Thoracic aorta (tissue), 2 donors: ENCODE measurements at regions not wholly inside any gene's neighbourhood (a gene's known extent, or its start where the extent isn't known, plus 50 kb on each side); places are given as distances from the start of the nearest gene placed in this dataset.

Experiments
- ATAC-seq: fragments of 150-250 bp; one replicate; pipeline ENCODE4 v1.8.0; 2017; ENCODE audit warnings: low read depth; ENCODE audit not compliant: insufficient number of reproducible peaks, low FRiP score
- DNase-seq: peaks from one replicate; pipeline ENCODE4 v3.0.0-alpha.2; 2020; ENCODE audit warnings: low spot score
- H3K27ac ChIP-seq, 2 donors: fragments of 200-600 bp; sonication (generic); 1 replicate in 1 of 2; 2 replicates in 1 of 2; pipeline ENCODE4 v1.5.1; 2016; ENCODE audit warnings: mild to moderate bottlenecking in 2 of 2, moderate library complexity in 2 of 2
- H3K27me3 ChIP-seq: fragments of 200-600 bp; sonication (generic); replicated peaks from 2 replicates; pipeline ENCODE4 v1.6.0; 2016; ENCODE audit warnings: mild to moderate bottlenecking; ENCODE audit not compliant: insufficient read depth
- H3K36me3 ChIP-seq: fragments of 200-600 bp; sonication (generic); one replicate; pipeline ENCODE4 v1.5.1; 2016
- H3K4me1 ChIP-seq, 2 donors: fragments of 200-600 bp; sonication (generic); 1 replicate in 1 of 2; 2 replicates in 1 of 2; pipeline versions ENCODE4 v1.5.1 to v1.6.0; 2016; ENCODE audit warnings: low read depth in 2 of 2, mild to moderate bottlenecking in 1 of 2; ENCODE audit not compliant: control insufficient read depth in 1 of 2
- H3K4me3 ChIP-seq: fragments of 200-600 bp; sonication (generic); 2 replicates; pipeline ENCODE4 v1.5.1; 2016; ENCODE audit warnings: mild to moderate bottlenecking
- H3K9me3 ChIP-seq: fragments of 200-600 bp; sonication (generic); 2 replicates; pipeline ENCODE4 v1.5.1; 2016
- TF ChIP-seq, protein P1 (sequence below): fragments of 200-600 bp; sonication (generic); IDR thresholded peaks from one replicate; pipeline ENCODE4 v1.5.1; 2019; ENCODE audit warnings: antibody characterized with exemption

DNA sequence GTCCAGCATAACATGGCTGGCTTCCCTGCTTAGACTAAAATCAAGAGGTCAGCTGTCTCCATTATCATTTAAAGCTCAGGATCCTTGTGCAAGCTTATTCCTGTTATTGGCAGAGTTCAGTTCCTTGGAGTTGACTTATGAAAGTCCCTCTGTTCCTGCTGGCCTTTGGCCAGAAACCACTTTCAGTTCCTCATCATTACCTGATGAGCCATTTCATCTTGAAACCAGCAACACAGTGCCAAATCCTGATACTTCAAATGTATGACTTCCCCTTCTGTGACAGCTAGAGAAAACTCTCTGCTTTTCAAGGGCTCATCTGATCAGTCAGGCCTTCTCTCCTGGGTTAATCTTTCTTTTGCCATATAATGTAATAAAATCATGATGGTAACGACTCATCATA, 110.6 kb upstream of the FSTL5 start:
- no peaks in the 10 kb centered on the region for H3K27me3 ChIP-seq
- DNase-seq: no peak
- H3K4me3 ChIP-seq: no peak overlapping the region
- TF ChIP-seq, protein P1, sequence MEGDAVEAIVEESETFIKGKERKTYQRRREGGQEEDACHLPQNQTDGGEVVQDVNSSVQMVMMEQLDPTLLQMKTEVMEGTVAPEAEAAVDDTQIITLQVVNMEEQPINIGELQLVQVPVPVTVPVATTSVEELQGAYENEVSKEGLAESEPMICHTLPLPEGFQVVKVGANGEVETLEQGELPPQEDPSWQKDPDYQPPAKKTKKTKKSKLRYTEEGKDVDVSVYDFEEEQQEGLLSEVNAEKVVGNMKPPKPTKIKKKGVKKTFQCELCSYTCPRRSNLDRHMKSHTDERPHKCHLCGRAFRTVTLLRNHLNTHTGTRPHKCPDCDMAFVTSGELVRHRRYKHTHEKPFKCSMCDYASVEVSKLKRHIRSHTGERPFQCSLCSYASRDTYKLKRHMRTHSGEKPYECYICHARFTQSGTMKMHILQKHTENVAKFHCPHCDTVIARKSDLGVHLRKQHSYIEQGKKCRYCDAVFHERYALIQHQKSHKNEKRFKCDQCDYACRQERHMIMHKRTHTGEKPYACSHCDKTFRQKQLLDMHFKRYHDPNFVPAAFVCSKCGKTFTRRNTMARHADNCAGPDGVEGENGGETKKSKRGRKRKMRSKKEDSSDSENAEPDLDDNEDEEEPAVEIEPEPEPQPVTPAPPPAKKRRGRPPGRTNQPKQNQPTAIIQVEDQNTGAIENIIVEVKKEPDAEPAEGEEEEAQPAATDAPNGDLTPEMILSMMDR: no peak
- H3K27ac ChIP-seq: no peak overlapping the region
- no peaks in the 10 kb centered on the region for H3K36me3 ChIP-seq
- no peaks in the 10 kb centered on the region for H3K9me3 ChIP-seq
- no peak for ATAC-seq
- no peaks in the 10 kb centered on the region for H3K4me1 ChIP-seq

- no peaks in the 10 kb centered on the region for H3K27me3 ChIP-seq
- H3K27ac ChIP-seq: no peak overlapping the region
- H3K4me3 ChIP-seq: no peak overlapping the region
- DNase-seq (no peak), ATAC-seq (no peak)
- H3K36me3 ChIP-seq: no peaks in the 10 kb centered on the region
- H3K9me3 ChIP-seq: no peaks in the 10 kb centered on the region
- TF ChIP-seq, protein P1: no peak
- no peaks in the 10 kb centered on the region for H3K4me1 ChIP-seq
Observed at GRCh38 chr4:162272215-162272614, 108.4 kb upstream of the FSTL5 start.

DNA sequence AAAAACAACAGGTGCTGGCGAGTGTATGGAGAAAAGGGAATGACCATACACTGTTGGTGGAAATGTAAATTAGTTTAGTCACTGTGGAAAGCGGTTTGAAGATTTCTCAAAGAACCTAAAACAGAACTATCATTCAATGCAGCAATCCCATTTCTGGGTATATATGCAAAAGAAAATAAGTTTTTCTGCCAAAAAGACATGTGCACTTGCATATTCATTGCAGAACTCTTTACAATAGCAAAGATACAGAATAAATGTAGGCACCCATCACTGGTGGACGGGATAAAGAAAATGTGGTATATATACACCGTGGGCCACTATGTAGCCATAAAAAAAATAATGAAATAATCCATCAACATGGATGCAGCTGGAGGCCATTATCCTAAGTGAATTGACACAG, 105.1 kb upstream of the FSTL5 start:
- DNase-seq (no peak), ATAC-seq (no peak)
- Histone ChIP-seq H3K36me3 (no peaks in the 10 kb centered on the region), H3K27ac (no peak overlapping the region), H3K27me3 (no peaks in the 10 kb centered on the region), H3K4me3 (no peak overlapping the region), H3K4me1 (no peaks in the 10 kb centered on the region), H3K9me3 (no peaks in the 10 kb centered on the region)
- TF ChIP-seq, protein P1: no peak

DNA sequence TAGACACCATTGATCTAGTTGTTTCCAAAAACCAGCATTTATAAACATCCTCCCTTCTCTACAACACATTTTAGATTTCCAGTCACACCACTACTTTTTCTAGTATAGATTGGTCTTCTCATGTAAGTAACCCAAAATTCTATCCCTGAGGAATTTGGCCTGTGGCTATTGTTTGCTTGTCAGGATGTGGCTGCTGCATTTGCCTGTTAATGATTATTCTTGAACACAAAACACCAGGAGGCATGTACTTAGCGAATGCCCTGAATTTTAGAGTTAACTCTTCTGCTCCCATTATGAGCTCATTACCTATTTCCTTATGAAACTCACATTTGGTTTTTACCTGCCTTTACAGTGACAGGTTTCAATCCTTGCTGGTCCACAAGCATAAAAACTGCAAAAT, 102.0 kb upstream of the FSTL5 start:
- Histone ChIP-seq H3K9me3 (peaks cover 6% of the 10 kb centered on the region), H3K4me3 (no peak overlapping the region), H3K4me1 (no peaks in the 10 kb centered on the region), H3K27me3 (no peaks in the 10 kb centered on the region), H3K36me3 (no peaks in the 10 kb centered on the region), H3K27ac (no peak overlapping the region)
- TF ChIP-seq, protein P1: no peak
- ATAC-seq: no peak
- DNase-seq: no peak

- no peak overlapping the region for H3K4me3 ChIP-seq
- TF ChIP-seq, protein P1: no peak
- H3K27me3 ChIP-seq: no peaks in the 10 kb centered on the region
- H3K36me3 ChIP-seq: no peaks in the 10 kb centered on the region
- H3K9me3 ChIP-seq: no peaks in the 10 kb centered on the region
- ATAC-seq (no peak), DNase-seq (no peak)
- H3K27ac ChIP-seq: no peak overlapping the region
- H3K4me1 ChIP-seq: no peaks in the 10 kb centered on the region
Observed at GRCh38 chr4:162245051-162245450, 81.3 kb upstream of the FSTL5 start.
